Endodermal cell (in vitro differentiated cells): ENCODE measurements at regions not wholly inside any gene's neighbourhood (a gene's known extent, or its start where the extent isn't known, plus 50 kb on each side); places are given as distances from the start of the nearest gene placed in this dataset.

Source experiments
- DNase-seq: peaks from one replicate; pipeline ENCODE4 v3.0.0-alpha.2; 2017
- H3K27ac ChIP-seq: 2 replicates; pipeline ENCODE4 v1.5.1; 2013; ENCODE audit warnings: mild to moderate bottlenecking, low read depth, low read length, moderate library complexity
- H3K27me3 ChIP-seq: 2 replicates; pipeline ENCODE4 v1.6.1; 2013; ENCODE audit warnings: mild to moderate bottlenecking, low read length, moderate library complexity; ENCODE audit not compliant: insufficient read depth, control insufficient read depth, poor library complexity, severe bottlenecking
- H3K36me3 ChIP-seq: 2 replicates; pipeline ENCODE4 v1.7.0; 2013; ENCODE audit warnings: mild to moderate bottlenecking, low read length, moderate library complexity; ENCODE audit not compliant: control insufficient read depth, insufficient read depth
- H3K4me1 ChIP-seq: one replicate; pipeline ENCODE4 v1.7.0; 2013; ENCODE audit warnings: low read length; ENCODE audit not compliant: control insufficient read depth, insufficient read depth
- H3K4me3 ChIP-seq: 2 replicates; pipeline ENCODE4 v1.5.1; 2013; ENCODE audit warnings: mild to moderate bottlenecking, low read length, moderate library complexity
- H3K9ac ChIP-seq: 2 replicates; pipeline ENCODE4 v1.6.1; 2013; ENCODE audit warnings: mild to moderate bottlenecking, low read length, moderate library complexity; ENCODE audit not compliant: poor library complexity, severe bottlenecking; ENCODE audit errors: extremely low read depth
- H3K9me3 ChIP-seq: 2 replicates; pipeline ENCODE4 v1.6.1; 2013; ENCODE audit warnings: mild to moderate bottlenecking, low read length, moderate library complexity; ENCODE audit not compliant: control insufficient read depth
- H3K27ac Mint-ChIP-seq: 2 replicates; pipeline ENCODE4 v1.8.0; 2020; ENCODE audit warnings: mixed read lengths
- H3K27me3 Mint-ChIP-seq: 2 replicates; pipeline ENCODE4 v1.8.0; 2021; ENCODE audit warnings: mild to moderate bottlenecking, mixed read lengths; ENCODE audit not compliant: insufficient read depth
- H3K36me3 Mint-ChIP-seq: 2 replicates; pipeline ENCODE4 v1.8.0; 2020; ENCODE audit warnings: low read depth, mixed read lengths
- H3K4me1 Mint-ChIP-seq: 2 replicates; pipeline ENCODE4 v1.8.0; 2020; ENCODE audit warnings: mixed read lengths
- H3K4me3 Mint-ChIP-seq: 2 replicates; pipeline ENCODE4 v1.8.0; 2020; ENCODE audit warnings: mild to moderate bottlenecking, moderate library complexity, mixed read lengths
- H3K9me3 Mint-ChIP-seq: 2 replicates; pipeline ENCODE4 v1.8.0; 2020; ENCODE audit warnings: mild to moderate bottlenecking, mixed read lengths
- CTCF ChIP-seq: fragments of 200-600 bp; sonication (generic); conservative IDR thresholded peaks from 2 replicates; pipeline ENCODE4 v1.5.0; 2021; ENCODE audit warnings: antibody characterized with exemption, mild to moderate bottlenecking
- WGBS, 2 experiments: methylation state at CpG; one replicate each; pipeline versions ENCODE4 v1.1.5 to v1.1.7; 2013; ENCODE audit warnings: missing lambda C conversion rate in 2 of 2, mixed read lengths in 1 of 2; ENCODE audit not compliant: insufficient coverage in 1 of 2, insufficient read length in 1 of 2; 5-methylcytosine and 5-hydroxymethylcytosine counted together

GRCh38 chr17:79473876-79474440 lies 136.9 kb downstream of the RBFOX3 start:
- no peaks in the 10 kb centered on the region for H3K27me3 ChIP-seq
- H3K27me3 Mint-ChIP-seq, result peaks cover 17% of the 10 kb centered on the region
- WGBS, 2 experiments, result 89 to 91% methylated on average over 12 of the region's 12 CpGs

GRCh38 chr17:79473111-79473875 lies 137.6 kb downstream of the RBFOX3 start:
- H3K9ac ChIP-seq, result no peak overlapping the region
- DNase-seq, result no peak
- H3K36me3 ChIP-seq, result no peaks in the 10 kb centered on the region
- no peak overlapping the region for H3K4me3 ChIP-seq
- H3K27ac ChIP-seq, result no peak overlapping the region
- peaks cover 3% of the 10 kb centered on the region for H3K4me1 Mint-ChIP-seq
- H3K9me3 Mint-ChIP-seq, result no peaks in the 10 kb centered on the region
- H3K27ac Mint-ChIP-seq, result no peak overlapping the region
- H3K27me3 ChIP-seq, result no peaks in the 10 kb centered on the region
- H3K27me3 Mint-ChIP-seq, result peaks cover 17% of the 10 kb centered on the region
- WGBS, 2 experiments, result 88% methylated on average over 11 to 14 of the region's 14 CpGs
- no peaks in the 10 kb centered on the region for H3K9me3 ChIP-seq
- no peaks in the 10 kb centered on the region for H3K4me1 ChIP-seq
- no peak for TF ChIP-seq CTCF
- H3K36me3 Mint-ChIP-seq, result no peaks in the 10 kb centered on the region
- H3K4me3 Mint-ChIP-seq, result no peak overlapping the region

More at GRCh38 chr17:79473876-79474440, 136.9 kb downstream of the RBFOX3 start:
- no peak overlapping the region for H3K27ac ChIP-seq
- H3K9ac ChIP-seq, result no peak overlapping the region
- no peaks in the 10 kb centered on the region for H3K36me3 Mint-ChIP-seq
- H3K4me1 Mint-ChIP-seq, result peaks cover 3% of the 10 kb centered on the region
- H3K27ac Mint-ChIP-seq, result no peak overlapping the region
- H3K36me3 ChIP-seq, result no peaks in the 10 kb centered on the region
- H3K9me3 ChIP-seq, result no peaks in the 10 kb centered on the region
- no peaks in the 10 kb centered on the region for H3K9me3 Mint-ChIP-seq
- DNase-seq, result no peak
- H3K4me3 Mint-ChIP-seq, result no peak overlapping the region
- H3K4me1 ChIP-seq, result no peaks in the 10 kb centered on the region
- H3K4me3 ChIP-seq, result no peak overlapping the region
- TF ChIP-seq CTCF, result no peak

- Mint-ChIP-seq H3K9me3 (no peaks in the 10 kb centered on the region), H3K27ac (no peak overlapping the region), H3K4me3 (no peak overlapping the region), H3K36me3 (no peaks in the 10 kb centered on the region), H3K4me1 (no peaks in the 10 kb centered on the region), H3K27me3 (peaks cover 12% of the 10 kb centered on the region)
- Histone ChIP-seq H3K4me1 (no peaks in the 10 kb centered on the region), H3K9ac (no peak overlapping the region), H3K36me3 (no peaks in the 10 kb centered on the region), H3K9me3 (no peaks in the 10 kb centered on the region), H3K27me3 (peaks cover 5% of the 10 kb centered on the region), H3K4me3 (no peak overlapping the region), H3K27ac (no peak overlapping the region)
- WGBS, 2 experiments, result 86 to 88% methylated on average over 3 to 4 of the region's 4 CpGs
- no peak for DNase-seq
- no peak for TF ChIP-seq CTCF
Measured at GRCh38 chr17:79470754-79471153, 140.1 kb downstream of the RBFOX3 start.
